CD14-positive monocyte (primary cell): ENCODE measurements at regions not wholly inside any gene's neighbourhood (a gene's known extent, or its start where the extent isn't known, plus 50 kb on each side); places are given as distances from the start of the nearest gene placed in this dataset.

ENCODE experiments used
- DNase-seq, 3 donors: peaks; one replicate each; pipeline ENCODE4 v3.0.0-alpha.2; 2011 to 2022
- H2AFZ ChIP-seq: 2 replicates; pipeline ENCODE4 v1.6.0; 2012; ENCODE audit warnings: mild to moderate bottlenecking, low read depth, low read length, inconsistent platforms; ENCODE audit not compliant: insufficient read depth, poor library complexity, severe bottlenecking
- H3K27ac ChIP-seq, 2 donors: 1 replicate in 1 of 2; 2 replicates in 1 of 2; pipeline ENCODE4 v1.5.1; 2012 to 2013; ENCODE audit warnings: low read length in 2 of 2, control low read depth in 1 of 2, inconsistent platforms in 1 of 2, low read depth in 1 of 2, mild to moderate bottlenecking in 1 of 2
- H3K27me3 ChIP-seq, 2 donors: one replicate each; pipeline versions ENCODE4 v1.6.0 to v1.6.1; 2011 to 2013; ENCODE audit warnings: low read length in 2 of 2; ENCODE audit not compliant: control insufficient read depth in 2 of 2, insufficient read depth in 2 of 2
- H3K36me3 ChIP-seq, 2 donors: replicated peaks in 1 of 2; 1 replicate in 1 of 2; 2 replicates in 1 of 2; pipeline versions ENCODE4 v1.5.1 to v1.6.1; 2012 to 2013; ENCODE audit warnings: low read length in 2 of 2, control low read depth in 1 of 2, inconsistent platforms in 1 of 2, mild to moderate bottlenecking in 1 of 2; ENCODE audit not compliant: insufficient read depth in 2 of 2, control insufficient read depth in 1 of 2
- H3K4me1 ChIP-seq, 2 donors: 1 replicate in 1 of 2; 2 replicates in 1 of 2; pipeline versions ENCODE4 v1.5.1 to v1.6.1; 2012 to 2013; ENCODE audit warnings: low read length in 2 of 2, control low read depth in 1 of 2, inconsistent platforms in 1 of 2, mild to moderate bottlenecking in 1 of 2, moderate library complexity in 1 of 2; ENCODE audit not compliant: insufficient read depth in 2 of 2, control insufficient read depth in 1 of 2
- H3K4me2 ChIP-seq: replicated peaks from 2 replicates; pipeline ENCODE3; 2012; ENCODE audit warnings: low read length, moderate library complexity, mild to moderate bottlenecking; ENCODE audit not compliant: poor library complexity, severe bottlenecking; ENCODE audit errors: extremely low read depth
- H3K4me3 ChIP-seq, 3 experiments: fragments of 200-600 bp in 1 of 3; sonication (generic) in 1 of 3; replicated peaks in 1 of 3; 1 replicate in 2 of 3; 2 replicates in 1 of 3; pipeline ENCODE4 v1.5.1; 2011 to 2013; ENCODE audit warnings: low read length in 3 of 3, mild to moderate bottlenecking in 3 of 3, control low read depth in 2 of 3, low read depth in 2 of 3, inconsistent platforms in 1 of 3, moderate library complexity in 1 of 3
- H3K79me2 ChIP-seq: 2 replicates; pipeline ENCODE4 v1.6.0; 2012; ENCODE audit warnings: mild to moderate bottlenecking, control low read depth, inconsistent platforms, low read length, moderate library complexity; ENCODE audit not compliant: insufficient read depth
- H3K9ac ChIP-seq: 2 replicates; pipeline ENCODE4 v1.6.0; 2017; ENCODE audit warnings: low read length, mild to moderate bottlenecking; ENCODE audit not compliant: insufficient read depth, poor library complexity, severe bottlenecking
- H3K9me3 ChIP-seq, 2 donors: replicated peaks in 1 of 2; 1 replicate in 1 of 2; 2 replicates in 1 of 2; pipeline versions ENCODE4 v1.5.1 to v1.6.1; 2012 to 2013; ENCODE audit warnings: low read length in 2 of 2, control low read depth in 1 of 2; ENCODE audit not compliant: control insufficient read depth in 1 of 2, insufficient read depth in 1 of 2
- H4K20me1 ChIP-seq: 2 replicates; pipeline ENCODE4 v1.6.0; 2012; ENCODE audit warnings: mild to moderate bottlenecking, low read length, control low read depth, moderate library complexity; ENCODE audit not compliant: insufficient read depth
- H3K27ac Mint-ChIP-seq, 7 donors: one replicate each; pipeline ENCODE4 v1.8.0; 2020; ENCODE audit warnings: mild to moderate bottlenecking in 7 of 7, mixed read lengths in 7 of 7, moderate library complexity in 6 of 7, inconsistent platforms in 2 of 7
- H3K27me3 Mint-ChIP-seq, 3 donors: one replicate each; pipeline ENCODE4 v1.8.0; 2021 to 2022; ENCODE audit warnings: low read depth in 3 of 3, mild to moderate bottlenecking in 3 of 3, mixed read lengths in 3 of 3, moderate library complexity in 3 of 3, inconsistent platforms in 1 of 3
- H3K36me3 Mint-ChIP-seq, 2 donors: one replicate each; pipeline ENCODE4 v1.8.0; 2020; ENCODE audit warnings: mixed read lengths in 2 of 2, inconsistent platforms in 1 of 2, mild to moderate bottlenecking in 1 of 2
- H3K4me1 Mint-ChIP-seq: one replicate; pipeline ENCODE4 v1.8.0; 2020; ENCODE audit warnings: mild to moderate bottlenecking, mixed read lengths
- H3K4me3 Mint-ChIP-seq, 2 donors: one replicate each; pipeline ENCODE4 v1.8.0; 2020; ENCODE audit warnings: mild to moderate bottlenecking in 2 of 2, mixed read lengths in 2 of 2, moderate library complexity in 1 of 2
- H3K9me3 Mint-ChIP-seq, 7 donors: one replicate each; pipeline ENCODE4 v1.8.0; 2020 to 2022; ENCODE audit warnings: mixed read lengths in 7 of 7, mild to moderate bottlenecking in 6 of 7, moderate library complexity in 6 of 7, inconsistent platforms in 2 of 7
- WGBS: methylation state at CpG from one replicate; pipeline ENCODE4 v1.1.5; 2013; ENCODE audit warnings: missing lambda C conversion rate; ENCODE audit not compliant: insufficient coverage; 5-methylcytosine and 5-hydroxymethylcytosine counted together
- intact Hi-C, 2 donors: fragments of 100-400 bp; cut with micrococcal nuclease; formaldehyde crosslinking; loops; one replicate each; pipeline versions ENCODE4 v1.15.0 to v1.15.1; 2023
- TF ChIP-seq, protein P1 (sequence below): fragments of 200-600 bp; IDR thresholded peaks from one replicate; pipeline ENCODE4 v1.8.0; 2022; ENCODE audit warnings: antibody characterized with exemption, mild to moderate bottlenecking

DNA sequence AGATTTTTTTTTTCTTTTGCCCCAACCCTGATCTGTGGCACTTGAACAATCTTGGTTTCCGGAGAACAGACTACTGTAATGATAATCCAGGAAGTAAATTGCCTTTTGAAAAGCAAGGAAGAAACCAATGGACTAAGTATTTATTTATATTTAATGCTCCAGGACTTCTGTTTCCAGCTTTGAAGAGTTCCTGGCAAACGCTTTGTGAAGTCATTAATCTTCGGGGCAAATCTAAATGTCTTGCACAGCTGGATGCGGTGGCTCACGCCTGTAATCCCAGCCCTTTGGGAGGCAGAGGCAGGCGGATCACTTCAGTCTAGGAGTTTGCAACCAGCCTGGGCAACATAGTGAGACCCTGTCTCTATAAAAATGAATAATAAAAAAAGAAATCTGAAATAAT, 135.1 kb upstream of the GATA6 start:
- no peaks in the 10 kb centered on the region for H3K79me2 ChIP-seq
- H3K4me3 ChIP-seq: no peak overlapping the region
- H3K27me3 Mint-ChIP-seq: peaks cover 1 to 9% (median 4%) of the 10 kb centered on the region in 3 donors
- no peak overlapping the region for H3K27ac Mint-ChIP-seq
- no peak overlapping the region for H2AFZ ChIP-seq
- H3K36me3 ChIP-seq: no peaks in the 10 kb centered on the region
- H3K9me3 ChIP-seq: no peaks in the 10 kb centered on the region
- no peaks in the 10 kb centered on the region for H4K20me1 ChIP-seq
- no peak for DNase-seq
- H3K27ac ChIP-seq: no peak overlapping the region
- no peak overlapping the region for H3K4me3 Mint-ChIP-seq
- TF ChIP-seq, protein P1, sequence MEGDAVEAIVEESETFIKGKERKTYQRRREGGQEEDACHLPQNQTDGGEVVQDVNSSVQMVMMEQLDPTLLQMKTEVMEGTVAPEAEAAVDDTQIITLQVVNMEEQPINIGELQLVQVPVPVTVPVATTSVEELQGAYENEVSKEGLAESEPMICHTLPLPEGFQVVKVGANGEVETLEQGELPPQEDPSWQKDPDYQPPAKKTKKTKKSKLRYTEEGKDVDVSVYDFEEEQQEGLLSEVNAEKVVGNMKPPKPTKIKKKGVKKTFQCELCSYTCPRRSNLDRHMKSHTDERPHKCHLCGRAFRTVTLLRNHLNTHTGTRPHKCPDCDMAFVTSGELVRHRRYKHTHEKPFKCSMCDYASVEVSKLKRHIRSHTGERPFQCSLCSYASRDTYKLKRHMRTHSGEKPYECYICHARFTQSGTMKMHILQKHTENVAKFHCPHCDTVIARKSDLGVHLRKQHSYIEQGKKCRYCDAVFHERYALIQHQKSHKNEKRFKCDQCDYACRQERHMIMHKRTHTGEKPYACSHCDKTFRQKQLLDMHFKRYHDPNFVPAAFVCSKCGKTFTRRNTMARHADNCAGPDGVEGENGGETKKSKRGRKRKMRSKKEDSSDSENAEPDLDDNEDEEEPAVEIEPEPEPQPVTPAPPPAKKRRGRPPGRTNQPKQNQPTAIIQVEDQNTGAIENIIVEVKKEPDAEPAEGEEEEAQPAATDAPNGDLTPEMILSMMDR: no peak
- H3K36me3 Mint-ChIP-seq: no peaks in the 10 kb centered on the region
- WGBS: 69% methylated on average over 4 of the region's 6 CpGs
- H3K9ac ChIP-seq: no peak overlapping the region
- H3K27me3 ChIP-seq: no peaks in the 10 kb centered on the region
- no peaks in the 10 kb centered on the region for H3K4me1 ChIP-seq
- H3K9me3 Mint-ChIP-seq: peaks cover 0 to 8% (median 2%) of the 10 kb centered on the region in 7 donors
- intact Hi-C loops: no loop called here
- H3K4me1 Mint-ChIP-seq: no peaks in the 10 kb centered on the region
- H3K4me2 ChIP-seq: no peak overlapping the region

DNA sequence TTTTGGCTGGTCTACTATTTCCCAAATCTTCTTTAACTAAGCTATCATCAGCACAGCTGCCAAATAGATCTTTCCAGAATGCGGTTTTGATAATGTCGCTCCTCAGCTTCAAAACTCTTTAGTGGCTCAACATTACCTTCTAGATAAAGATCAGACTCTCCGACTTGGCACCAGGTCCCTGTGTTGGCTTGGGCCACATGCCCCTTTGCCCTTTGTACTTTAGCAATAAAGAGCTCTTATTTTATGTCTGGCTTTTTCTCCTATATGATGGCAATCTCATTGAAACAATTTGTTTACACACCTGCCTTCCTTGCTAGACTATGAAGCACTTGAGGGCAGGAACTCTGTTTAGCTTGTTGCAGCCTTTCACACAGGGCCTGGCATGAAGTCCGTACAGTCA, 128.9 kb upstream of the GATA6 start:
- TF ChIP-seq, protein P1: no peak
- H3K4me3 ChIP-seq: no peak overlapping the region
- no peak overlapping the region for H3K9ac ChIP-seq
- no peaks in the 10 kb centered on the region for H4K20me1 ChIP-seq
- Mint-ChIP-seq H3K36me3 (no peaks in the 10 kb centered on the region), H3K4me3 (no peak overlapping the region), H3K9me3 (peaks cover 0 to 6% (median 2%) of the 10 kb centered on the region in 7 donors), H3K4me1 (no peaks in the 10 kb centered on the region), H3K27me3 (peaks cover 0 to 3% (median 1%) of the 10 kb centered on the region in 3 donors), H3K27ac (no peak overlapping the region)
- no peak overlapping the region for H2AFZ ChIP-seq
- intact Hi-C loops: no loop called here
- H3K4me2 ChIP-seq: no peak overlapping the region
- DNase-seq: no peak
- H3K79me2 ChIP-seq: no peaks in the 10 kb centered on the region
- no peaks in the 10 kb centered on the region for H3K36me3 ChIP-seq
- no peaks in the 10 kb centered on the region for H3K27me3 ChIP-seq
- 20% methylated on average over 1 of the region's 4 CpGs for WGBS
- H3K27ac ChIP-seq: no peak overlapping the region
- no peaks in the 10 kb centered on the region for H3K4me1 ChIP-seq
- no peaks in the 10 kb centered on the region for H3K9me3 ChIP-seq
